OCI-LY7 (cell line): ENCODE measurements at regions not wholly inside any gene's neighbourhood (a gene's known extent, or its start where the extent isn't known, plus 50 kb on each side); places are given as distances from the start of the nearest gene placed in this dataset.

Experiments used
- BruUV-seq: library from RNA; stranded (reverse); fragments of 400-500 nt; replicated peaks from 2 replicates; lab custom pipeline; 2021; lab: Mats Ljungman, UMichigan
- CTCF ChIA-PET: fragments of 300-600 bp; sonication (Branson Sonifier 250); formaldehyde crosslinking; loops from one replicate; lab custom pipeline; 2022; ENCODE audit warnings: antibody characterized with exemption; ENCODE audit not compliant: unreplicated experiment; lab: Charles Lee
- POLR2A ChIA-PET: fragments of 300-600 bp; sonication (Branson Sonifier 250); formaldehyde crosslinking; loops from one replicate; lab custom pipeline; 2022; ENCODE audit warnings: antibody characterized with exemption; lab: Charles Lee
- DNase-seq: peaks from one replicate; pipeline ENCODE4 v3.0.0-alpha.2; 2015; ENCODE audit warnings: low spot score
- H2AFZ ChIP-seq: fragments of 200-600 bp; sonication (generic), shearing (Covaris generic); 2 replicates; pipeline ENCODE4 v1.6.1; 2014; ENCODE audit warnings: mild to moderate bottlenecking, antibody characterized with exemption, low read length, moderate library complexity
- H3K27ac ChIP-seq: fragments of 200-600 bp; sonication (generic); 2 replicates; pipeline ENCODE4 v1.5.1; 2014; ENCODE audit warnings: mixed run types, low read depth, mild to moderate bottlenecking, moderate library complexity, low read length, inconsistent platforms; ENCODE audit not compliant: poor library complexity, severe bottlenecking
- H3K36me3 ChIP-seq: fragments of 200-600 bp; sonication (generic); 2 replicates; pipeline ENCODE4 v1.6.1; 2014; ENCODE audit warnings: mild to moderate bottlenecking, antibody characterized with exemption, low read length, moderate library complexity, mixed read lengths; ENCODE audit not compliant: insufficient read depth
- H3K4me1 ChIP-seq: fragments of 200-600 bp; sonication (generic); 2 replicates; pipeline ENCODE4 v1.5.1; 2014; ENCODE audit warnings: mild to moderate bottlenecking, low read length; ENCODE audit not compliant: insufficient read depth, poor library complexity, severe bottlenecking
- H3K4me2 ChIP-seq: fragments of 200-600 bp; sonication (generic); 2 replicates; pipeline ENCODE4 v1.6.1; 2014; ENCODE audit warnings: mild to moderate bottlenecking, low read length
- H3K4me3 ChIP-seq: fragments of 200-600 bp; sonication (generic); 2 replicates; pipeline ENCODE4 v1.5.1; 2014; ENCODE audit warnings: mild to moderate bottlenecking, low read depth, low read length; ENCODE audit not compliant: poor library complexity, severe bottlenecking
- H3K79me2 ChIP-seq: fragments of 200-600 bp; sonication (generic); 2 replicates; pipeline ENCODE4 v1.6.1; 2016; ENCODE audit warnings: low read depth, mild to moderate bottlenecking, low read length, moderate library complexity, mixed read lengths; ENCODE audit not compliant: insufficient read depth
- H3K9me2 ChIP-seq: fragments of 200-600 bp; sonication (generic); 2 replicates; pipeline ENCODE4 v1.6.1; 2016; ENCODE audit warnings: mild to moderate bottlenecking, low read length, mixed read lengths; ENCODE audit not compliant: insufficient read depth
- H3K9me3 ChIP-seq: fragments of 200-600 bp; sonication (generic); 2 replicates; pipeline ENCODE4 v1.6.1; 2014; ENCODE audit warnings: mild to moderate bottlenecking, mixed run types, low read length, mixed read lengths
- H4K20me1 ChIP-seq: fragments of 200-600 bp; sonication (generic); 2 replicates; pipeline ENCODE4 v1.6.1; 2014; ENCODE audit warnings: mild to moderate bottlenecking, antibody characterized with exemption, low read length, moderate library complexity, mixed read lengths; ENCODE audit not compliant: insufficient read depth
- EZH2phosphoT487 ChIP-seq: fragments of 200-600 bp; sonication (generic); IDR thresholded peaks from 2 replicates; pipeline ENCODE4 v1.6.1; 2018; ENCODE audit warnings: low read depth, borderline replicate concordance, mild to moderate bottlenecking, mixed run types, antibody characterized with exemption, low read length, moderate library complexity, mixed read lengths
- intact Hi-C: fragments of 100-400 bp; cut with micrococcal nuclease; formaldehyde crosslinking; loops from one replicate; pipeline ENCODE4 v1.10.0; 2022; ENCODE audit not compliant: unreplicated experiment
- TF ChIP-seq, protein P1 (sequence below): fragments of 200-600 bp; sonication (generic); conservative IDR thresholded peaks from 2 replicates; pipeline ENCODE4 v1.5.1; 2014; ENCODE audit warnings: mild to moderate bottlenecking, antibody characterized with exemption, low read length, moderate library complexity, mixed read lengths

DNA sequence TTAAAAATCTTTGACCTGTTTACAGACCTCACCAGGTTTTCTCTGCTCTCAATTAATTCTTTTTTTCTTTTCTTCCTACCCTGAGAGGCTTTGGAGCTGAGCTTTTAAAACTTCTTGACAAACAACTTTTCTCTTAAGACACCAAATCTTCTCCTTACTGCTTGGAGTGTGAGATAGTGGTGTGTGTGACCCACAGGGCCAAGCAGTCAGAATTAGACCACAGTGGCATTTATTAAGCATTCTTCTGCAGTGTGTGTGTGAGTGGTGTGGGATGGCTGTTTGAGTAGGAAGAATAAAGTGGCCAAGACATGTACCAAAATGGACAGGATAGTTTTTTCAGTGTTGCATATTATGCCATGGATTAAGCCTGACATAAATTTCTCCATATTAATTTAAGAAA is 665.1 kb downstream of the RAPGEF2 start:
- Histone ChIP-seq H3K4me3 (no peak overlapping the region), H3K4me2 (no peak overlapping the region), H2AFZ (no peak overlapping the region), H3K27ac (no peak overlapping the region), H3K79me2 (no peaks in the 10 kb centered on the region), H3K36me3 (no peaks in the 10 kb centered on the region), H4K20me1 (no peaks in the 10 kb centered on the region), H3K9me2 (no peaks in the 10 kb centered on the region), H3K9me3 (no peaks in the 10 kb centered on the region), H3K4me1 (no peaks in the 10 kb centered on the region)
- DNase-seq, result no peak
- ChIA-PET CTCF (no interaction called here), POLR2A (interaction anchor here (0.7 kb wide), 2 partner anchors 9 to 36 kb away, joined by 3 read pairs; no protein-coding TSS in a partner anchor)
- TF ChIP-seq, protein P1, sequence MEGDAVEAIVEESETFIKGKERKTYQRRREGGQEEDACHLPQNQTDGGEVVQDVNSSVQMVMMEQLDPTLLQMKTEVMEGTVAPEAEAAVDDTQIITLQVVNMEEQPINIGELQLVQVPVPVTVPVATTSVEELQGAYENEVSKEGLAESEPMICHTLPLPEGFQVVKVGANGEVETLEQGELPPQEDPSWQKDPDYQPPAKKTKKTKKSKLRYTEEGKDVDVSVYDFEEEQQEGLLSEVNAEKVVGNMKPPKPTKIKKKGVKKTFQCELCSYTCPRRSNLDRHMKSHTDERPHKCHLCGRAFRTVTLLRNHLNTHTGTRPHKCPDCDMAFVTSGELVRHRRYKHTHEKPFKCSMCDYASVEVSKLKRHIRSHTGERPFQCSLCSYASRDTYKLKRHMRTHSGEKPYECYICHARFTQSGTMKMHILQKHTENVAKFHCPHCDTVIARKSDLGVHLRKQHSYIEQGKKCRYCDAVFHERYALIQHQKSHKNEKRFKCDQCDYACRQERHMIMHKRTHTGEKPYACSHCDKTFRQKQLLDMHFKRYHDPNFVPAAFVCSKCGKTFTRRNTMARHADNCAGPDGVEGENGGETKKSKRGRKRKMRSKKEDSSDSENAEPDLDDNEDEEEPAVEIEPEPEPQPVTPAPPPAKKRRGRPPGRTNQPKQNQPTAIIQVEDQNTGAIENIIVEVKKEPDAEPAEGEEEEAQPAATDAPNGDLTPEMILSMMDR, result no peak
- no peak for TF ChIP-seq EZH2phosphoT487
- no TSS peak for BruUV-seq
- intact Hi-C loops, result no loop called here

DNA sequence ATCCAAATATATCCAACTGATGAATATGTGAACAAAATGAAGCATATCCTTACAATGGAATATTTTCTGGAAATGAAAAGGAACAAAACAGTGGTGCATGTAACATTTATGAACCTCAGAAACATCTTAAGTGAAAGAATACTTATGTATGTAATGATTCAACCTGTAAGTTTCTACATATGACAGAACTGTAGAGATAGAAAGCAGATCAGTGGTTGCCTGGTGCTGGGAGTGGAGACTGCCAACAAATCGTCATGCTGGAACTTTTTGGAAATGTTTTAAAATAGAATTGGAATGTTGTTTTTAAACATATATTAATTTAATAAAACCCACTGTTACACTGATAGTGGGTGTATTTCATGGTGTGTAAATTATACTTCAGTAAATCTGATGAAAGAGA is 667.5 kb downstream of the RAPGEF2 start:
- ChIA-PET CTCF (no interaction called here), POLR2A (interaction anchor here (1.1 kb wide), 1 partner anchor 20 kb away, joined by 4 read pairs; no protein-coding TSS in a partner anchor)
- intact Hi-C loops, result no loop called here
- H2AFZ ChIP-seq, result no peak overlapping the region
- H3K27ac ChIP-seq, result no peak overlapping the region
- BruUV-seq, result no TSS peak
- no peaks in the 10 kb centered on the region for H3K9me3 ChIP-seq
- no peak for TF ChIP-seq EZH2phosphoT487
- TF ChIP-seq, protein P1, result no peak
- H3K36me3 ChIP-seq, result no peaks in the 10 kb centered on the region
- no peaks in the 10 kb centered on the region for H3K9me2 ChIP-seq
- DNase-seq, result no peak
- no peak overlapping the region for H3K4me2 ChIP-seq
- H3K4me1 ChIP-seq, result no peaks in the 10 kb centered on the region
- H4K20me1 ChIP-seq, result no peaks in the 10 kb centered on the region
- H3K79me2 ChIP-seq, result no peaks in the 10 kb centered on the region
- H3K4me3 ChIP-seq, result no peak overlapping the region

DNA sequence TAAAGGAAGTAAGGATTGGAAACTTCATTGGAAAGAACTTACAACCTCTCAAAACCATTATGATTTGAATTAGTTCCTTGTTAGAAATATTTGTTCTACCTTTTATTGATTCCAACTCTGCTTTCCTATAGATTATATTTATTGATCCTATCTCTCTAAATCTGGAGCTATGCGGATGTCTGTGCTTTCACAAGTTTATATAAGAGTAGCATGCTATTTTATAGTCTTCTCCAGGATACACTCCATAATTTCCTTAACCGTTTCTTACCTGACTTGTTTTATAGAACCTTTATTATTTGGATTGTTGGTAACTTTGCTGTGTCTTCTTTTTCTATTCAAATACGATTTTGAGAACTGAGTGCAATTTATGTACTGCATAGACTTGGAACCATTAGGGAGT is 668.1 kb downstream of the RAPGEF2 start:
- POLR2A ChIA-PET, result interaction anchor here (1.1 kb wide), 1 partner anchor 20 kb away, joined by 4 read pairs; no protein-coding TSS in a partner anchor
- Histone ChIP-seq H3K4me1 (no peaks in the 10 kb centered on the region), H2AFZ (no peak overlapping the region), H3K4me2 (no peak overlapping the region), H3K36me3 (no peaks in the 10 kb centered on the region), H3K79me2 (no peaks in the 10 kb centered on the region), H3K27ac (no peak overlapping the region), H3K9me2 (no peaks in the 10 kb centered on the region), H3K9me3 (no peaks in the 10 kb centered on the region), H3K4me3 (no peak overlapping the region), H4K20me1 (no peaks in the 10 kb centered on the region)
- TF ChIP-seq, protein P1, result no peak
- no peak for TF ChIP-seq EZH2phosphoT487
- intact Hi-C loops, result no loop called here
- CTCF ChIA-PET, result no interaction called here
- DNase-seq, result no peak
- no TSS peak for BruUV-seq
